Smooth muscle cell (in vitro differentiated cells): ENCODE measurements at regions not wholly inside any gene's neighbourhood (a gene's known extent, or its start where the extent isn't known, plus 50 kb on each side); places are given as distances from the start of the nearest gene placed in this dataset.

Source experiments
- DNase-seq: peaks from one replicate; lab custom pipeline; 2025; ENCODE audit not compliant: unreplicated experiment; lab: John Stamatoyannopoulos, UW
- H2AFZ ChIP-seq: fragments of 200-600 bp; sonication (generic); 2 replicates; pipeline ENCODE4 v1.6.0; 2016; ENCODE audit warnings: antibody characterized with exemption, low read depth, mild to moderate bottlenecking
- H3F3A ChIP-seq: fragments of 200-600 bp; sonication (generic); 2 replicates; pipeline ENCODE4 v1.6.0; 2017; ENCODE audit warnings: antibody characterized with exemption, low read depth
- H3K27ac ChIP-seq: fragments of 200-600 bp; sonication (generic); 2 replicates; pipeline ENCODE4 v1.5.1; 2016; ENCODE audit warnings: low read depth, mild to moderate bottlenecking
- H3K27me3 ChIP-seq: fragments of 200-600 bp; sonication (generic); 2 replicates; pipeline ENCODE4 v1.6.1; 2016; ENCODE audit warnings: low read depth, mild to moderate bottlenecking
- H3K36me3 ChIP-seq: fragments of 200-600 bp; sonication (generic); 2 replicates; pipeline ENCODE4 v1.5.1; 2016; ENCODE audit warnings: low read depth
- H3K4me1 ChIP-seq: fragments of 200-600 bp; sonication (generic); 2 replicates; pipeline ENCODE4 v1.5.1; 2016; ENCODE audit warnings: low read depth
- H3K4me2 ChIP-seq: fragments of 200-600 bp; sonication (generic); 2 replicates; pipeline ENCODE4 v1.6.0; 2016; ENCODE audit warnings: mild to moderate bottlenecking
- H3K4me3 ChIP-seq: fragments of 200-600 bp; sonication (generic); 2 replicates; pipeline ENCODE4 v1.5.1; 2016; ENCODE audit warnings: mild to moderate bottlenecking
- H3K79me2 ChIP-seq: fragments of 200-600 bp; sonication (generic); 2 replicates; pipeline ENCODE4 v1.6.0; 2016; ENCODE audit warnings: low read depth, mild to moderate bottlenecking
- H3K9ac ChIP-seq: fragments of 200-600 bp; sonication (generic); 2 replicates; pipeline ENCODE4 v1.6.0; 2016; ENCODE audit warnings: low read depth
- H3K9me3 ChIP-seq: fragments of 200-600 bp; sonication (generic); replicated peaks from 2 replicates; pipeline ENCODE4 v1.5.1; 2016; ENCODE audit warnings: low read depth
- H4K20me1 ChIP-seq: fragments of 200-600 bp; sonication (generic); 2 replicates; pipeline ENCODE4 v1.6.0; 2016; ENCODE audit warnings: low read depth
- CTCF ChIP-seq: fragments of 200-600 bp; sonication (generic); IDR thresholded peaks from 2 replicates; pipeline ENCODE4 v1.5.1; 2017; ENCODE audit warnings: borderline replicate concordance, mild to moderate bottlenecking, antibody characterized with exemption; ENCODE audit not compliant: insufficient read depth, poor library complexity, severe bottlenecking
- WGBS: methylation state at CpG from one replicate; pipeline ENCODE4 v1.1.7; 2016; ENCODE audit warnings: low lambda C conversion rate; 5-methylcytosine and 5-hydroxymethylcytosine counted together

GRCh38 chr9:38287420-38287985, 105.0 kb upstream of the ALDH1B1 start:
- Histone ChIP-seq H3K79me2 (no peaks in the 10 kb centered on the region), H3K9ac (no peak overlapping the region), H2AFZ (no peak overlapping the region), H3K36me3 (no peaks in the 10 kb centered on the region), H3K27me3 (no peaks in the 10 kb centered on the region), H3K4me3 (no peak overlapping the region), H3F3A (no peaks in the 10 kb centered on the region), H3K27ac (no peak overlapping the region), H3K4me2 (no peak overlapping the region), H4K20me1 (no peaks in the 10 kb centered on the region), H3K9me3 (no peaks in the 10 kb centered on the region), H3K4me1 (no peaks in the 10 kb centered on the region)
- WGBS: 85% methylated on average over 2 of the region's 2 CpGs
- DNase-seq: no peak
- TF ChIP-seq CTCF: no peak

- H3K9ac ChIP-seq: no peak overlapping the region
- H3K27ac ChIP-seq: no peak overlapping the region
- H3K27me3 ChIP-seq: no peaks in the 10 kb centered on the region
- H3K9me3 ChIP-seq: no peaks in the 10 kb centered on the region
- H3F3A ChIP-seq: no peaks in the 10 kb centered on the region
- H3K36me3 ChIP-seq: no peaks in the 10 kb centered on the region
- DNase-seq: no peak
- TF ChIP-seq CTCF: no peak
- H3K4me2 ChIP-seq: no peak overlapping the region
- no peak overlapping the region for H3K4me3 ChIP-seq
- no peak overlapping the region for H2AFZ ChIP-seq
- no peaks in the 10 kb centered on the region for H3K79me2 ChIP-seq
- WGBS: 85% methylated on average over 2 of the region's 2 CpGs
- no peaks in the 10 kb centered on the region for H4K20me1 ChIP-seq
- H3K4me1 ChIP-seq: no peaks in the 10 kb centered on the region
Observed at GRCh38 chr9:38286766-38287165, 105.7 kb upstream of the ALDH1B1 start.

- H4K20me1 ChIP-seq: no peaks in the 10 kb centered on the region
- no peak overlapping the region for H3K4me2 ChIP-seq
- no peak overlapping the region for H3K9ac ChIP-seq
- no peak for DNase-seq
- H2AFZ ChIP-seq: no peak overlapping the region
- H3K27me3 ChIP-seq: no peaks in the 10 kb centered on the region
- H3F3A ChIP-seq: no peaks in the 10 kb centered on the region
- no peak overlapping the region for H3K4me3 ChIP-seq
- H3K4me1 ChIP-seq: no peaks in the 10 kb centered on the region
- no peaks in the 10 kb centered on the region for H3K36me3 ChIP-seq
- no peaks in the 10 kb centered on the region for H3K9me3 ChIP-seq
- no peaks in the 10 kb centered on the region for H3K79me2 ChIP-seq
- H3K27ac ChIP-seq: no peak overlapping the region
- TF ChIP-seq CTCF: no peak
Observed at GRCh38 chr9:38286357-38286756, 106.1 kb upstream of the ALDH1B1 start.

- WGBS: 50% methylated on average over 2 of the region's 2 CpGs
- no peak overlapping the region for H3K4me3 ChIP-seq
- no peak for TF ChIP-seq CTCF
- H3K9me3 ChIP-seq: no peaks in the 10 kb centered on the region
- no peaks in the 10 kb centered on the region for H3F3A ChIP-seq
- H3K4me2 ChIP-seq: no peak overlapping the region
- no peaks in the 10 kb centered on the region for H3K36me3 ChIP-seq
- peaks cover 5% of the 10 kb centered on the region for H3K27me3 ChIP-seq
- no peak for DNase-seq
- no peaks in the 10 kb centered on the region for H3K4me1 ChIP-seq
- H3K9ac ChIP-seq: no peak overlapping the region
- no peaks in the 10 kb centered on the region for H4K20me1 ChIP-seq
- H2AFZ ChIP-seq: no peak overlapping the region
- no peak overlapping the region for H3K27ac ChIP-seq
- H3K79me2 ChIP-seq: no peaks in the 10 kb centered on the region
Observed at GRCh38 chr9:38285236-38285635, 107.3 kb upstream of the ALDH1B1 start.
